BE2C (cell line): ENCODE measurements at regions not wholly inside any gene's neighbourhood (a gene's known extent, or its start where the extent isn't known, plus 50 kb on each side); places are given as distances from the start of the nearest gene placed in this dataset.

ENCODE experiments used
- DNase-seq: peaks from one replicate; pipeline ENCODE4 v3.0.0-alpha.2; 2020
- H3K27me3 ChIP-seq: fragments of 250-450 bp; sonication (Bioruptor Pico); 2 replicates; pipeline ENCODE4 v1.5.1; 2020; ENCODE audit warnings: mild to moderate bottlenecking
- H3K36me3 ChIP-seq: fragments of 250-450 bp; sonication (Bioruptor Pico); 2 replicates; pipeline ENCODE4 v1.5.1; 2020; ENCODE audit warnings: mild to moderate bottlenecking
- H3K4me1 ChIP-seq: fragments of 250-450 bp; sonication (Bioruptor Pico); 2 replicates; pipeline ENCODE4 v1.5.1; 2020
- H3K4me3 ChIP-seq: 2 replicates; pipeline ENCODE4 v1.5.1; 2011; ENCODE audit warnings: low read depth, low read length
- H3K9me3 ChIP-seq: fragments of 250-450 bp; sonication (Bioruptor Pico); 2 replicates; pipeline ENCODE4 v1.5.1; 2020
- TF ChIP-seq, protein P1 (sequence below): IDR thresholded peaks from 2 replicates; pipeline ENCODE4 v1.5.1; 2012; ENCODE audit warnings: mild to moderate bottlenecking, low read depth, low read length

DNA sequence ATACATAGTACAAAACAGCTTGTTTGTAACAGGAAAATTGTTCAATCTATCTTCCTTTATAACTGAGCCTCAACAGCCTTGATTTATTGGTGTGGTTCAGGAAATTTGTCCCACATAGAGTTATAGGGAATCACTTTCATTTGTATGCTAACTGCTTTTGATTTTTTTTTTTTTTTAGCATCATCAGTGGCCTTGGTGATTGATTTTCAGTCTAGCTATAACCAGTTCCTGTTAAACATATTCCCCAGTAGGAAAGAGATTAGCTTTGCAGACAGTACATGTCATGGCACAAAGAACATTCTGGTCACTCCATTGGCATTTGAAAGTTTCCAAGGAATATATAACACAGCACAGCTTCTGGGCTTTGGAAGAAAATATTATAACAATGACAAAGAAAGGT, 337.3 kb upstream of the TMPO start:
- no peaks in the 10 kb centered on the region for H3K27me3 ChIP-seq
- H3K4me3 ChIP-seq = no peak overlapping the region
- no peak for DNase-seq
- H3K36me3 ChIP-seq = no peaks in the 10 kb centered on the region
- no peaks in the 10 kb centered on the region for H3K4me1 ChIP-seq
- TF ChIP-seq, protein P1, sequence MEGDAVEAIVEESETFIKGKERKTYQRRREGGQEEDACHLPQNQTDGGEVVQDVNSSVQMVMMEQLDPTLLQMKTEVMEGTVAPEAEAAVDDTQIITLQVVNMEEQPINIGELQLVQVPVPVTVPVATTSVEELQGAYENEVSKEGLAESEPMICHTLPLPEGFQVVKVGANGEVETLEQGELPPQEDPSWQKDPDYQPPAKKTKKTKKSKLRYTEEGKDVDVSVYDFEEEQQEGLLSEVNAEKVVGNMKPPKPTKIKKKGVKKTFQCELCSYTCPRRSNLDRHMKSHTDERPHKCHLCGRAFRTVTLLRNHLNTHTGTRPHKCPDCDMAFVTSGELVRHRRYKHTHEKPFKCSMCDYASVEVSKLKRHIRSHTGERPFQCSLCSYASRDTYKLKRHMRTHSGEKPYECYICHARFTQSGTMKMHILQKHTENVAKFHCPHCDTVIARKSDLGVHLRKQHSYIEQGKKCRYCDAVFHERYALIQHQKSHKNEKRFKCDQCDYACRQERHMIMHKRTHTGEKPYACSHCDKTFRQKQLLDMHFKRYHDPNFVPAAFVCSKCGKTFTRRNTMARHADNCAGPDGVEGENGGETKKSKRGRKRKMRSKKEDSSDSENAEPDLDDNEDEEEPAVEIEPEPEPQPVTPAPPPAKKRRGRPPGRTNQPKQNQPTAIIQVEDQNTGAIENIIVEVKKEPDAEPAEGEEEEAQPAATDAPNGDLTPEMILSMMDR = no peak
- H3K9me3 ChIP-seq = no peaks in the 10 kb centered on the region

DNA sequence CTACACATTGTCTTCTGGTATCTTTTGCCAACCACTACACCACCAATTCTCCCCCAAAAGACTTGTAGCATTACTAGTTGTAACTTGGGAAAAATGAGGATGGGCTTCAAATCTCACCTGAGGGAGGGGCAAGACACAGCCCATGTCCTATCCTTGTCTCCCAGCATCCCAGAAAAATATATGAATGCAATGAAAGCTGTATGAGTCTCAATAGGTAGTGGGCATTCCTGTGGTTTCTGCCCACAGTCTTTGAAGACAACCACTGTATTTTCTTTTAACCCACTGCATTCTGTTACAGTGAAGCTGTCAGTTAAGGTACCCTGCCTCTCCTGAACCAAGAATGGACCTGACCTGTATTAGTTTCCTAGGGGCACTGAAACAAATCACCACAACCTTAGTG, 336.2 kb upstream of the TMPO start:
- H3K9me3 ChIP-seq = no peaks in the 10 kb centered on the region
- no peak for DNase-seq
- no peaks in the 10 kb centered on the region for H3K4me1 ChIP-seq
- no peaks in the 10 kb centered on the region for H3K27me3 ChIP-seq
- no peak overlapping the region for H3K4me3 ChIP-seq
- TF ChIP-seq, protein P1 = no peak
- no peaks in the 10 kb centered on the region for H3K36me3 ChIP-seq

DNA sequence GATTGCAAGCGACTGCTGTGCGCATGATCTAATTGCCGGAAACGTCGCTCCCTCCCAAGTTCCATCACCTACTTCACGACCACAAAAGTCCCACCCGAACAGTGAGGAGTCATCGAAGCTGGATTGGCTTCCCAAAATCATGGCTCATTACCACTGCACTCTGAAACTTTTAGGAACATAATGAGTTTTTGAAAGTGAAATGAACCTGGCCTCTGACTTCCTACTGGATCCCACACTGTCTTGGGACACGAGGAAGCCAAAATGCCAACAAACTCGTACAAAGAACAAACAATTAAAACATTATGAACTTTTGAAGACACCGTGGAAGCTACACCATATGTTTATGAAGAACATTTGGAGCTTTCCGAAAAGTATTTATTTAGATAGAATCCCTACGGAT, 334.8 kb upstream of the TMPO start:
- no peak for DNase-seq
- TF ChIP-seq, protein P1 = no peak

DNA sequence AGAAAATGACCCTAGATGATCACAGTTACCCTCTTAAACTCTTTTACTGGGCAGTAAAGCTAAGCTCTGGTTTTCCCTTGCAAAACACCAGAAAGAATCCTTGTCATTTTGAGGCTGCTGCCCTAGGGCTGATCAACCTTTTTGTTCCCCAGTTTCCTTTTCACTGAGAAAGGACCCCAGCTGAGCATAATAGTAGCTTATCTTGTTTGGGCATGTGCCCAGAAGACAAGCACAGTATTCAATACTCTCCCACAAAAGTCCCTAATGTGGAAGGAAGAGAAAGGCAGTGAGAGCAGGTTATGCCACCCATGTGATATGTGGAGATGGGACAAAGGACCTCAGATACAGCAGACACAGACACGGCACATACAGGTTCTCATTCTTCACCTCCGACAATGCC, 332.6 kb upstream of the TMPO start:
- Histone ChIP-seq H3K27me3 (no peaks in the 10 kb centered on the region), H3K9me3 (no peaks in the 10 kb centered on the region), H3K4me1 (no peaks in the 10 kb centered on the region), H3K4me3 (no peak overlapping the region), H3K36me3 (no peaks in the 10 kb centered on the region)
- TF ChIP-seq, protein P1 = no peak
- DNase-seq = no peak

More for the DNA sequence above, 334.8 kb upstream of the TMPO start:
- Histone ChIP-seq H3K4me3 (no peak overlapping the region), H3K36me3 (no peaks in the 10 kb centered on the region), H3K27me3 (no peaks in the 10 kb centered on the region), H3K4me1 (no peaks in the 10 kb centered on the region), H3K9me3 (no peaks in the 10 kb centered on the region)

DNA sequence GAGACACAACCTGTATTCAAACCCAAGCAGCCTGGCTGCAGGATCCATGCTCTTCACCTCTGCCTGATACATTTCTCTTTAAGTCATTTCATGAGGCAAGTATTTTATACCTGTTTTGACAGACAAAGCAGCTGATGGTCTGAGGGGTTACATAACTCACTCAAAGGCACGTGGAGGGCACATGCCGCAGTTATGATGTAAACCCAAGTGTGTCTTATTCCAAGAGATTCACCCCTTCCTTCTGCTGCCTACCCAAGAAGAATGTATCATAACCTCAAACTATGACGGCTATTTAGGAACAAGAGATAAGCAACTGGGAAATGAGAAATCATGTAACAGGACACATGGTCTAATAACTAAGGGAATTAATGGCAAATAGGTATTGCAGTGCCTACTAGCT, 329.8 kb upstream of the TMPO start:
- no peaks in the 10 kb centered on the region for H3K4me1 ChIP-seq
- H3K36me3 ChIP-seq = no peaks in the 10 kb centered on the region
- no peaks in the 10 kb centered on the region for H3K27me3 ChIP-seq
- DNase-seq = no peak
- no peak overlapping the region for H3K4me3 ChIP-seq
- no peaks in the 10 kb centered on the region for H3K9me3 ChIP-seq
- TF ChIP-seq, protein P1 = no peak

DNA sequence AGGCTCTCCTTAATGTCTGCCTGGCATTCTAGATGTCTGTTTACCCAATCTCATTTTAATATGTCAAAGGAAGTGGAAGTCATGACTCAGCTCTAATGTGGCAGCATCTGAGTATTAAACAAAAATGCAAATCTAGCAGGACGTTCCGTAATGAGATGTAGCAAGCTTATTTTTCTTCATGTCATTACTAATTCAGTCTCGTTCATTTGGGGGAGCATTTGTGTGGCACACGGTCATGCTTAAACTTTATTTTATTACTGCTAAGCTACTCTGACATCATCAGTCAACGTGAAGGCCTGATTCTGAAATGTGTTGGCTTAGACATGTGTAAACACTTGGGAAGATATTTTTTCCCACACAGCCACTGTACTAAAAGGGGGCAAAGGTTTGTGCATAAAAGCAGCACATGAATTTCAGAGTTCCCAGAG, 326.7 kb upstream of the TMPO start:
- no peaks in the 10 kb centered on the region for H3K36me3 ChIP-seq
- no peak for DNase-seq
- no peaks in the 10 kb centered on the region for H3K4me1 ChIP-seq
- H3K27me3 ChIP-seq = no peaks in the 10 kb centered on the region
- H3K4me3 ChIP-seq = no peak overlapping the region
- no peaks in the 10 kb centered on the region for H3K9me3 ChIP-seq
- TF ChIP-seq, protein P1 = no peak
